Mesendoderm (in vitro differentiated cells): ENCODE measurements at regions not wholly inside any gene's neighbourhood (a gene's known extent, or its start where the extent isn't known, plus 50 kb on each side); places are given as distances from the start of the nearest gene placed in this dataset.

Source experiments
- DNase-seq: peaks from one replicate; pipeline ENCODE4 v3.0.0; 2013
- H2AK5ac ChIP-seq: 2 replicates; pipeline ENCODE4 v1.6.1; 2013; ENCODE audit warnings: low read length, inconsistent platforms
- H2BK120ac ChIP-seq: 2 replicates; pipeline ENCODE4 v1.6.1; 2013; ENCODE audit warnings: low read depth, mild to moderate bottlenecking, low read length, moderate library complexity, mixed read lengths
- H2BK15ac ChIP-seq: replicated peaks from 2 replicates; pipeline ENCODE4 v1.6.1; 2013; ENCODE audit warnings: low read depth, mild to moderate bottlenecking, moderate library complexity
- H2BK5ac ChIP-seq: 2 replicates; pipeline ENCODE4 v1.6.1; 2013; ENCODE audit warnings: low read length, inconsistent platforms
- H3K18ac ChIP-seq: 2 replicates; pipeline ENCODE4 v1.6.1; 2013; ENCODE audit warnings: mild to moderate bottlenecking, low read length, mixed read lengths
- H3K23ac ChIP-seq: one replicate; pipeline ENCODE4 v1.6.1; 2013; ENCODE audit warnings: low read length
- H3K27ac ChIP-seq: 2 replicates; pipeline ENCODE4 v1.5.1; 2013; ENCODE audit warnings: low read depth, mild to moderate bottlenecking, inconsistent platforms, low read length, moderate library complexity
- H3K27me3 ChIP-seq: 2 replicates; pipeline ENCODE4 v1.6.1; 2013; ENCODE audit warnings: low read length, control low read depth, mild to moderate bottlenecking, inconsistent platforms; ENCODE audit not compliant: insufficient read depth, poor library complexity
- H3K36me3 ChIP-seq: 2 replicates; pipeline ENCODE4 v1.6.1; 2013; ENCODE audit warnings: low read length, inconsistent platforms; ENCODE audit not compliant: control insufficient read depth, insufficient read depth
- H3K4ac ChIP-seq: one replicate; pipeline ENCODE4 v1.6.1; 2013; ENCODE audit warnings: low read depth, mild to moderate bottlenecking, low read length, moderate library complexity
- H3K4me1 ChIP-seq: 2 replicates; pipeline ENCODE4 v1.6.1; 2013; ENCODE audit warnings: low read depth, low read length, inconsistent platforms; ENCODE audit not compliant: control insufficient read depth
- H3K4me2 ChIP-seq: 2 replicates; pipeline ENCODE4 v1.6.1; 2013; ENCODE audit warnings: low read length
- H3K4me3 ChIP-seq: 2 replicates; pipeline ENCODE4 v1.5.1; 2013; ENCODE audit warnings: mild to moderate bottlenecking, low read length
- H3K56ac ChIP-seq: one replicate; pipeline ENCODE4 v1.6.1; 2013; ENCODE audit warnings: low read length
- H3K79me1 ChIP-seq: 2 replicates; pipeline ENCODE4 v1.6.1; 2013; ENCODE audit warnings: low read length, inconsistent platforms
- H3K79me2 ChIP-seq: 2 replicates; pipeline ENCODE4 v1.6.1; 2013; ENCODE audit warnings: mild to moderate bottlenecking, low read length; ENCODE audit not compliant: control insufficient read depth, insufficient read depth
- H3K9ac ChIP-seq: 2 replicates; pipeline ENCODE4 v1.6.1; 2013; ENCODE audit warnings: low read length, inconsistent platforms
- H4K5ac ChIP-seq: one replicate; pipeline ENCODE4 v1.6.1; 2013; ENCODE audit warnings: low read length
- H4K8ac ChIP-seq: one replicate; pipeline ENCODE4 v1.6.1; 2013; ENCODE audit warnings: low read depth, mild to moderate bottlenecking, control low read depth, low read length, moderate library complexity
- WGBS: extraction: QIAGEN DNeasy Blood & Tissue Kit; methylation state at CpG from one replicate; pipeline ENCODE4 v1.1.7; 2013; ENCODE audit warnings: low lambda C conversion rate, missing lambda C conversion rate; ENCODE audit not compliant: insufficient coverage; ENCODE audit errors: extremely low coverage; 5-methylcytosine and 5-hydroxymethylcytosine counted together

DNA sequence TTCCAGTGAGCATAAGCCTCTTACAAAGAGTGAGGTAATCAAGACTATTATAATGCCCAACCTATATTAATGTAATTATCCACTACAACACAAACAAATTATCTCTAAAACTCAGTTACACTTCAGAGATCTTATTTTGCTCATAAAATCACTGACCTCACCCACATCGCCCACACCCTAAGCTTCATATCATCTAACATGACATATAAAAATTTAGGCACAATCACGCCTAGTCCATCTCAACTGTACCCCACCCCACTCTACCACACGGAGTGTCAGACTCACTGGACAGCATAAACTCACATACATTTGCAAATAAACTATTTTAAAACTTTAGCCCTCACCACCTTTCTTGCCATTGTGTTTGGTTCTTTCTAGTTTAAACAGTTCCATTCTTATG, 252.4 kb downstream of the PCDH7 start:
- Histone ChIP-seq H3K56ac (no peak overlapping the region), H2BK5ac (no peak overlapping the region), H3K18ac (no peak overlapping the region), H3K4ac (no peak overlapping the region), H4K8ac (no peak overlapping the region), H3K36me3 (no peaks in the 10 kb centered on the region), H3K79me1 (no peaks in the 10 kb centered on the region), H3K4me1 (no peaks in the 10 kb centered on the region), H3K79me2 (no peaks in the 10 kb centered on the region), H3K27me3 (no peaks in the 10 kb centered on the region), H3K4me2 (no peak overlapping the region), H2BK15ac (no peak overlapping the region), H3K23ac (no peak overlapping the region), H3K9ac (no peak overlapping the region), H2BK120ac (no peak overlapping the region), H4K5ac (no peak overlapping the region), H2AK5ac (no peak overlapping the region), H3K4me3 (no peak overlapping the region), H3K27ac (no peak overlapping the region)
- 100% methylated on average over 1 of the region's 3 CpGs for WGBS
- no peak for DNase-seq

DNA sequence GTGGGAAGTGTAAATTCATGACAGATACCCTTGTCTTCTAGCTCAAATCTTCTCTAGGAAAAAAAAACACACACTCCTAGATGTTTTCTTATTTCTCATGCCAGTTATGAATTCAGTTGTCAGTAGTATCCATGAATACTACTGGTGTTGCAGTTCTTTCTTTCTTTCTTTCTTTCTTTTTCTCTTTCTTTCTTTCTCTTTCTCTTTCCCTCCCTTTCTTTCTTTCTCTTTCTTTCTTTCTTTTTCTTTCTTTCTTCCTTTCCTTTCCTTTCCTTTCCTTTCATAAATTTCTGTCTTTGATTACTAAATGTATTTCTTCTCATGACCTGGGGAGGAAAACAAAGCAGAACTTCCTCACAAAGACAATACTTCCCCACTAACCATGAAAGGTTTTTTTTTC, 253.8 kb downstream of the PCDH7 start:
- Histone ChIP-seq H3K23ac (no peak overlapping the region), H2AK5ac (no peak overlapping the region), H3K79me2 (no peaks in the 10 kb centered on the region), H2BK5ac (no peak overlapping the region), H2BK15ac (no peak overlapping the region), H3K4me1 (no peaks in the 10 kb centered on the region), H3K36me3 (no peaks in the 10 kb centered on the region), H3K79me1 (no peaks in the 10 kb centered on the region), H3K27ac (no peak overlapping the region), H4K8ac (no peak overlapping the region), H3K56ac (no peak overlapping the region), H3K4me2 (no peak overlapping the region), H4K5ac (no peak overlapping the region), H3K9ac (no peak overlapping the region), H3K4me3 (no peak overlapping the region), H3K18ac (no peak overlapping the region), H3K4ac (no peak overlapping the region), H2BK120ac (no peak overlapping the region), H3K27me3 (no peaks in the 10 kb centered on the region)
- no peak for DNase-seq

DNA sequence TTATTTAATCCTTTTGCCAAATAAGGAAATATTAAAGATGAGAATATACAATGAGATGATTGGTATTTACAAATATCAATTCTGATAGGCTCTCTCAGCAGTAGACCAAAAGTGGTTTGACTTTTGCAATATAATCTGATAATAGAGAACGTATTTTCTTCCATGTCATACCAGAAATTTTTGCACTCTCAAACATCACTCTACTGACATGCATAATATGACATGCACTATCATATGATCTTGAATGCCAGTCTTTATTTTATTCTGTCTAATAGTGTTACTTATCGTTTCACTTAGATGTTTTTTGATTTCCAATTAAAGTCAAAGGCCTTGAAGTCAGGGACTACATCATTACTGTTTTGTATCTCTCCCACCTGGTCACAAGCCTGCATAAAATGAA, 259.2 kb downstream of the PCDH7 start:
- H3K56ac ChIP-seq, result no peak overlapping the region
- no peak overlapping the region for H3K4me2 ChIP-seq
- no peaks in the 10 kb centered on the region for H3K4me1 ChIP-seq
- H2BK5ac ChIP-seq, result no peak overlapping the region
- no peaks in the 10 kb centered on the region for H3K79me2 ChIP-seq
- H3K36me3 ChIP-seq, result no peaks in the 10 kb centered on the region
- H4K5ac ChIP-seq, result no peak overlapping the region
- H3K4ac ChIP-seq, result no peak overlapping the region
- H3K4me3 ChIP-seq, result no peak overlapping the region
- H4K8ac ChIP-seq, result no peak overlapping the region
- H2BK120ac ChIP-seq, result no peak overlapping the region
- no peak overlapping the region for H3K27ac ChIP-seq
- no peak overlapping the region for H2BK15ac ChIP-seq
- H3K79me1 ChIP-seq, result no peaks in the 10 kb centered on the region
- no peaks in the 10 kb centered on the region for H3K27me3 ChIP-seq
- H3K9ac ChIP-seq, result no peak overlapping the region
- no peak for DNase-seq
- no peak overlapping the region for H3K18ac ChIP-seq
- WGBS, result no CpG with 5 or more reads among the region's 2 CpGs
- no peak overlapping the region for H2AK5ac ChIP-seq
- no peak overlapping the region for H3K23ac ChIP-seq

DNA sequence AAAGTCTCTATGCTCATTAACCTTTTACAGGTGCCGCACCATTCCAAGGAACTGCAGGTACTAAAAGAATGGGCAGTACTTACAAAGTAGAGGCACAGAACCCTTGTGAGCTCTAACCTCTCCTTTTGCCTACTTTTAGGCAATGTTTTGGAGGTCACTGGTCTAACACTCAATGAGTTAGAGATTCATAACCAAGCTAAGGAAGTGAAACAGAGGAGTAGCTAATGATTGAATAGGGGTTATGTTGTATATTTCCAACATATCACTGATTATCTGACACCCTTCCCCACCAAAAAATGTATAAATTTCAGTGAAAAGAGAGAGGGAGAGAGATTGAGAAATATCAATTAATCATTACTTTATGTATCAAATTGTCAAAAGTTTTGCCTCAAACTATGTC, 269.3 kb downstream of the PCDH7 start:
- H2AK5ac ChIP-seq, result no peak overlapping the region
- H4K8ac ChIP-seq, result no peak overlapping the region
- no peak overlapping the region for H3K56ac ChIP-seq
- H3K23ac ChIP-seq, result no peak overlapping the region
- no peak overlapping the region for H3K4me2 ChIP-seq
- H3K36me3 ChIP-seq, result no peaks in the 10 kb centered on the region
- no peaks in the 10 kb centered on the region for H3K27me3 ChIP-seq
- no peak for DNase-seq
- no CpG with 5 or more reads among the region's 1 CpG for WGBS
- H2BK5ac ChIP-seq, result no peak overlapping the region
- no peak overlapping the region for H2BK15ac ChIP-seq
- H4K5ac ChIP-seq, result no peak overlapping the region
- H3K9ac ChIP-seq, result no peak overlapping the region
- H2BK120ac ChIP-seq, result no peak overlapping the region
- no peaks in the 10 kb centered on the region for H3K4me1 ChIP-seq
- no peak overlapping the region for H3K18ac ChIP-seq
- no peak overlapping the region for H3K4ac ChIP-seq
- no peaks in the 10 kb centered on the region for H3K79me2 ChIP-seq
- H3K79me1 ChIP-seq, result no peaks in the 10 kb centered on the region
- no peak overlapping the region for H3K27ac ChIP-seq
- H3K4me3 ChIP-seq, result no peak overlapping the region

DNA sequence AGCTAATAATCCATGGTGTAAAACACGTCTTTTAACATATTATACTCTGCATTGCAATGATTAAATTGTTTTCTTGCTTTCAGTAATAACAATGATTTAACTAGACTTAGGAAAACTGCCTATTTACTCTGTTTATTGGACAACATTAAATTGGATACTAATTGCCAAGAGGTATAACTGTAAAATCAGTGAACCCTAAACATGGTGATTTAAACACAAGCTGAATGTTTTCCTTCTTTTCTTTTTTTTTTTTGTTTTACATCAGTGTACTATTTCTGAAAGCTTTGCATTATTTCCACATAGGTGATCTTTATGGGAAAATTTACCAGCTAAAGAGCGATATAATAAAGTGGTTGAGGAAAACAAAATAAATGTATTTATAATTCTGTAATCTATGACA, 276.7 kb downstream of the PCDH7 start:
- Histone ChIP-seq H2BK15ac (no peak overlapping the region), H2BK120ac (no peak overlapping the region), H3K27me3 (no peaks in the 10 kb centered on the region), H3K4me1 (no peaks in the 10 kb centered on the region), H3K79me1 (no peaks in the 10 kb centered on the region), H3K36me3 (no peaks in the 10 kb centered on the region), H4K8ac (no peak overlapping the region), H3K18ac (no peak overlapping the region), H4K5ac (no peak overlapping the region), H2AK5ac (no peak overlapping the region), H3K56ac (no peak overlapping the region), H3K4me3 (no peak overlapping the region), H3K27ac (no peak overlapping the region), H3K79me2 (no peaks in the 10 kb centered on the region), H3K9ac (no peak overlapping the region), H2BK5ac (no peak overlapping the region), H3K4me2 (no peak overlapping the region), H3K23ac (no peak overlapping the region), H3K4ac (no peak overlapping the region)
- no peak for DNase-seq
- no CpG with 5 or more reads among the region's 2 CpGs for WGBS

DNA sequence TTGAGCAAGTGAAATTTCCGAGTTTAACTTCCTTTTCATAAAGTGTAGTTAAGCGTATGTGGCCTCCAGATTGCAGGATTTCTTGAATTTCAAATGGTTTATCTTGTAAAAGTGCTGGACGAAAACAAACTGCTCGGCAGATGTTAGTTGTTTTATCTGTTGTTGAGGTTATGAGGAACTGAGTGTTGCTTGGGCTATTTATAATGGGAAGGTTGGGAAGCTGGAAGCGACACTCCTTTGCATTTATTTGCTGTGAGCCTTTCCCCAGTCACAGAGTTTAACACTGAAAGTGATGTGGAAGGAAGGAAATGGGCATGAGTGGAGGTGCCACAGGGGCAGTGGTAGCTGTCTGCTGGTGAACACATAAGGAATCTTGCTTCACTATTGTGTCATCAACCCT, 284.9 kb downstream of the PCDH7 start:
- H3K4me3 ChIP-seq, result no peak overlapping the region
- no peaks in the 10 kb centered on the region for H3K27me3 ChIP-seq
- no peak overlapping the region for H3K9ac ChIP-seq
- no peak overlapping the region for H3K23ac ChIP-seq
- no peak overlapping the region for H3K56ac ChIP-seq
- no peaks in the 10 kb centered on the region for H3K4me1 ChIP-seq
- no peak overlapping the region for H2BK120ac ChIP-seq
- no peaks in the 10 kb centered on the region for H3K79me1 ChIP-seq
- no peaks in the 10 kb centered on the region for H3K36me3 ChIP-seq
- H3K4me2 ChIP-seq, result no peak overlapping the region
- H3K18ac ChIP-seq, result no peak overlapping the region
- H3K79me2 ChIP-seq, result no peaks in the 10 kb centered on the region
- no peak overlapping the region for H4K5ac ChIP-seq
- WGBS, result no CpG with 5 or more reads among the region's 5 CpGs
- H2AK5ac ChIP-seq, result no peak overlapping the region
- no peak overlapping the region for H3K4ac ChIP-seq
- no peak overlapping the region for H2BK5ac ChIP-seq
- no peak for DNase-seq
- no peak overlapping the region for H2BK15ac ChIP-seq
- H4K8ac ChIP-seq, result no peak overlapping the region
- H3K27ac ChIP-seq, result no peak overlapping the region
